Glomerular endothelial cell (primary cell): ENCODE measurements at regions not wholly inside any gene's neighbourhood (a gene's known extent, or its start where the extent isn't known, plus 50 kb on each side); places are given as distances from the start of the nearest gene placed in this dataset.
"Not testable (repeated sequence)": the region's sequence is repeated elsewhere in the genome, so short reads cannot be mapped to it uniquely, and the experiment has no call there.

Experiments used
- DNase-seq: peaks from one replicate; pipeline ENCODE4 v3.0.0-alpha.2; 2011; ENCODE audit warnings: low read depth, low spot score; ENCODE audit errors: extremely low read depth

DNA sequence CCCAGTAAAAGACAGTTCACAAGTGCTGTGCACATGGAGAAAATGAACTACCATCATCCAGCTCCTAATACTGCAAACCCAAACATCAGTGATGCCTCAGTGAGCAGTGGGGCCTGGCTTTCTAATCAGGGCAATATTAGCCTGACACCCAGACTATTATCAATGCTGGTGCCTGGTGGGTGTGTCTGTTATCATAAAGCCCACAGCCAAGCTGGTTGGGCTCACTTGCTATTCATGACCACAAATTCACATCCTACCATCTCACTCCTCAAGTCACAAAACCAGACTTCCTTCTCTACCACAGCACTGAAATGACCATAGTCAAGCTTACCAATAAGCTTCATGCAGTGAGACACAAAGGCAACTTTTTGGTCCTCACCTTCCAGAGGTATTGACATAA lies 180.8 kb upstream of the PLN start:
- DNase-seq: no peak

DNA sequence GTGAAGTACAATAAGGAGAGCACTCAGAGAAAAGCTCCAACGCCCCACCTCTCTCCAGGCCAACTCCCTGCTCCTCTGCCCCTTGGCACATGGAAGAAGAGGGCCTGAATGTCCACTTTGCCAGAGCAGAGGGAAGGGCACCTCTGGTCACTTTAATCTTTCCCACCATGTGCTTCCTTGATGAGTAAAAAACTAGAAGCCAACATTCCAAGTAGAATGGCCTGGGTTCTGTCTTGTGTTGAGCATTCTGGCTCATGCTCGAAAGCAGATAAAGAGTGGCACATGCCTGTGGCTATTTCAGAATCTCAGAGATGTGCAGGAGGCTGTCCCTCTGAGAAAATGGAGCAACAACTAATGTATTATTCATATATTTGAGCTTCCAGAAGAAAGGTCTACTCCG lies 177.4 kb upstream of the PLN start:
- DNase-seq: no peak

DNA sequence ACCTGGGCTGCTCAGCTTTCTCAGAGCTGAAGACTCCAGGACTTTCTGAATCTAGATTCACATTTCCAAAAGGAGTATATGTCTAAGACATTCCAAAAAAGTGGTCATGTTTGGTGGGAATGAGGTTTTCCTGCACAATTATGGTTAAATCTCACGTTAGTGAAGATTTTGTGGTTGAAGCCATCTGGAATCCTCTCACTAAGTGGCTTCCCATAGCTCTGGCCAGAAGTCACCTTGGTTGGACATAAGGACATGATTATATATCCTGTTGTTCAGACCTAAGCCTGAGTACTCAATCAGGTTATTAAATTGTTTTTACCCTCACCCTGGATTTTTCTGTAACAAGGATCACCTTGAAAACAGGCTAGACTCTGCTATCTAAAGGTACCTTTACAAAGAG lies 176.1 kb upstream of the PLN start:
- DNase-seq: no peak

DNA sequence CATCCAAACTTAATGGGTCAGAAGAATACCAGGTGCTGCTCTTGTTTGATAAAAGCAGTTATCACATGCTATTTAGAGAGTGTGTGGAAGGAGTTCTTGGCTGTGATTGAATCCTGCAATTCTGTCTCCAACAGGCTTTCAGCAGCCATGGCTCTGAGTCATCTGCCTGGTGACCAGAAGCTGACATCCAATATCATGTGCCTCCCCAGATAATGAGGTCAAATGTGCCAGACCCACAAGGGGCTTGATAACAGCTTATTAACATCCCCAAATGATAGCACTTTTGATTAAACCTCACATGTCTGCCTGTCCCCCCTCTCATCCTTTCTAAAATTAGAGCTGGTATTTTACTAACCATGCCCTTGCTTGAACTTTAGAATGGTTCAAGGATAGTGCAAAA lies 175.7 kb upstream of the PLN start:
- no peak for DNase-seq

DNA sequence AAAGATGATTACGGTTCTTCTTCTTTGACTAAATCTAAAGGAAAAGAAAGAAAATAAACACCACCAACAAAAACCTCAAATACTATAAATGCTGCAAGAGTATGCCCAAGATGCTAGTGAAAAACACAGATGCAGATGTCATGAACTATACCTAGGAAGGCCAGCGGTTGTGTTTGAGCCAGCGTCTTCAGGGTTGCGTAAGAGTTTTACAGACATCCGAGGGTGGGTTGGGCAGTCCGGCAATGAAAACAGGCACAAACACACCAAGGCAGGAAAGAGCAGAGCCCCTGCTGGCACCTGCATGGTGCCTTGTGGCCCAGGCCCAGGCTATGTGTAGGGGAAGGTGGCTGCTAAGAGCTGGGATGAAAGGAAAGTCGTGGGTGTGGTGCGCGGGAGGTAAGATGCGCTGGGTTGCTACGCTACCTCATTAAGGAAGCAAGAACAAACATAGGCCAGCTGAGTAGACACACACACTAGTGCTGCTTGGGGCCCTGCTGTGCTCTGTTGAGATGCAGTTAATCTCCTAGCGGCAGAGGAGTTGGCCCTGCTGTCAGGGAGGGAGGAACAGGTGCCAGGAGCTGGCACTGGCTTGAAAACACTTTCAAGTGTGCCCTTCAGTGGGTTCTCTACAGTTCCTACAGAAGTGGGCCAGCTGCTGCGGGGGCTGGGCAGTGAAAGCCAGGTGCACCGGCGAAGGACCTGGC lies 170.2 kb upstream of the PLN start:
- no peak for DNase-seq

DNA sequence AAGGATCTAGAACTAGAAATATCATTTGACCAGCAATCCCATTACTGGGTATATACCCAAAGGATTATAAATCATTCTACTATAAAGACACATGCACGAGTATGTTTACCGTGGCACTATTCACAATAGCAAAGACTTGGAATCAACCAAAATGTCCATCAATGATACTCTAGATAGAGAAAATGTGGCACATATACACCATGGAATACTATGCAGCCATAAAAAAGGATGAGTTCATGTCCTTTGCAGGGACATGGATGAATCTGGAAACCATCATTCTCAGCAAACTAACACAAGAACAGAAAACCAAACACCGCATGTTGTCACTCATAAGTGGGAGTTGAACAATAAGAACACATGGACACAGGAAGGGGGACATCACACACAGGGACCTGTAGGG lies 167.5 kb upstream of the PLN start:
- not testable (repeated sequence) for DNase-seq

DNA sequence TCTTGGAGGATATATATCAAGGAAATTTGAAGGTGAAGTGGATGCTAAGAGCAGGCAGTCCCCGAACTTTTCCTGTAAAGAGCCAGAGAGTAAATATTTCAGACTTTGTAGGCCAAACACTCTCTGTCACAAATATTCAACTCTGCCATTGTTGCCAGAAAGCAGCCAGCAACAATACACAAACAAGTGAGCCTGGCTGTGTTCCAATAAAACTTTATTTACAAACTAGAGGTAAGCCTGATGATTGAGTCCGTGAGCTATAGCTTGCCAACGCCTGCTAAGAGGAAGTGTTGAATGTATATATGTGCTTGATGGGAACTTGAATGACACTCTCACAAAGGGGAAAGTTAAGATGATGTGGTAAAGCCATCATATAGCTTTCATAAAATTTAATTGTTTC lies 166.0 kb upstream of the PLN start:
- no peak for DNase-seq

DNA sequence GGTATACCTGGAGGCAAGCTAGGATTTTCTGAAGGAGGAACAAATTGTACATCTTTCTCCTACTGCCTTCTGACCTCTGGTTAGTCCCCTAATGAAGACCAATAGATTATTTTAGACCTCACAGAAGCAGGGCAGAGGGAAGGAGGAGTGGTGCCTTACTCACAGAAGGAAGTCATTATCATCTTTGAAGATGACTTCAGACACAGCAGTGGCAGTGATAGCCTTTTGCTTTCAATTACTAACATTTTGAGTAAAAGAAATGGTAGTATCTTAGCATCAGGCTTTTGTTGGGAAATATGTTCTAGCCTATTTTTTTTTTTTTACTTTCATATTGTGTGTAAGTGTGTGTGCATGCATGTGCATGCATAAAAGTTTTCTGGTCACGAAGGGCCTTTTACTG lies 164.2 kb upstream of the PLN start:
- DNase-seq: no peak

DNA sequence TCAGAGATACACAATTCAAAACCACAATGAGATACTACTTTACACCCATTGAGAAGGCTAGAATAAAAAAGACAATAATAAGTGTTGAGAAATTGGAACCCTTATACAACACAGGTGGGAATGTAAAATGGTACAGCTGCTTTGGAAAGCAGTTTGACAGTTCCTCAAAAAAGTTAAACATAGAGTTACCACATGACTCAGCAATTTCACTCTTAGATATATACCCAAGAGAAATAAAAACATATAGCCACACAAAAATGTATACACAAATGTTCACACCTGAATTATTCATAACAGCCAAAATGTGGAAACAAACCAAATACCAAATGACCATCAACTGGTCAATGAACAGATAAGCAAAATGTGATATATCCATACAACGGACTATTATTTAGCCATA lies 161.1 kb upstream of the PLN start:
- no peak for DNase-seq

DNA sequence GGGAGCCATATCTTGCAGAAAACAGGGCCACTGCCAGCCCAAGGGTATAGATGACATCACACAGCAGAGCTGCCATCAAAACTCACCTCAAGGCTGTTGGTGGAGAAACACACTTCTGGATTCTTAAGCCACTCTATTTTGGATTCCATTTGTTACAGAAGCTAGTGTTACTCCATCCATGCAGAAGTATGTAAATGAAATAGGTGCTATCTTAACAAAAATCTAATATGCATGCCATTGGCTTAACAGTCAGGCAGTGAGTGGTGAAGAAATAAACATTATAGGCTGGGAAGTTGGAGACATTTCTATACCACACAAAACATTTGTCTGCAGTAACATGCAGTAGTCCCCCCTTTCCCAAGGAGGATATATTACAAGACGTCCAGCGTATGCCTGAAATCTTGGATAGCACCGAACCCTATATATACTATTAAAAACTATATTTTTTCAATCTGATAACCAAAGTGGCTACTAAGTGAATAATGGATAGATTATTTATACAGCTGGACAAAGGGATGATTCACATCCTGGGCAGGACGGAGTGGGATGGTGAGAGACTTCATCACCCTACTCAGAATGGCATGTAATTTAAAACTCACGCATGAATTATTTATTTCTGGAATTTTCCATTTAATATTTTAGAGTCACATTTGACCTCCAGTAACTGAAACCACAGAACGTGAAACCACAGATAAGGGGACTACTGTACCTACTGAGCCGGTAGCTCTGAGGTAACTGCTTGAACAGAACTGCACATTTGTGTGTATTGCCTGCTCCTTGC lies 160.0 kb upstream of the PLN start:
- DNase-seq: peak; percentile 77

DNA sequence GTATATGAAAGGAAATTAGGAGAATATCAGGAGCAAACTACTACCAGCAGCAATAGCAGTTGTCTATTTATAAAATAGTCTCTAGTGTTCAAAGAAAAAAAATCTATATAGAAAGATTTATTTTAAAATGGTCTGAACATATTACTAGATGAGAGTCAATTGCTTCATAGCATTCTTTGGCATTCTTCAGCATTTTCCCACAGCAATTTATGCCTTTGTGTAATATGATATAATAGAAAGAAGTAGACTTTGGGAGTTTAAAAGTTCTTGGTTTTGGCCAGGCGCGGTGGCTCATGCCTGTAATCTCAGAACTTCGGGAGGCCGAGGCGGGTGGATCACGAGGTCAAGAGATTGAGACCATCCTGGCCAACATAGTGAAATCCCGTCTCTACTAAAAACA lies 157.0 kb upstream of the PLN start:
- no peak for DNase-seq

DNA sequence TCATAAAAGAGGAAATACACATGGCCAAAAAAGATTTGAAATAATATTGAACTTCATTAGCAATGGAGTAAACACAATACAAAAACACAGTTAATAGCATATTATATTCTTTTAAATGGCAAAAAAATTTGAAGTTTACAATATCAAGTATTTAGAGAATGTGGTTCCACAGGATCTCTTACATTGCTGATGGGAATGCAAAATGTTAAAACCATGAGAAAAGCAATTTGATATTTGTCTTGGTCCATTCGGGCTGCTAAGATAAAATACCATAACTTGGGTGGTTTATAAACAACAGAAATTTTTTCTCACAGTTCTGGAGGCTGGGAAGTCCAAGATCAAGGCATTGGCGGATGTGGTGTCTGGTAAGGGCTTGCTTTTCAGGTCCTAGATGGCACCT lies 154.0 kb upstream of the PLN start:
- DNase-seq: no peak

DNA sequence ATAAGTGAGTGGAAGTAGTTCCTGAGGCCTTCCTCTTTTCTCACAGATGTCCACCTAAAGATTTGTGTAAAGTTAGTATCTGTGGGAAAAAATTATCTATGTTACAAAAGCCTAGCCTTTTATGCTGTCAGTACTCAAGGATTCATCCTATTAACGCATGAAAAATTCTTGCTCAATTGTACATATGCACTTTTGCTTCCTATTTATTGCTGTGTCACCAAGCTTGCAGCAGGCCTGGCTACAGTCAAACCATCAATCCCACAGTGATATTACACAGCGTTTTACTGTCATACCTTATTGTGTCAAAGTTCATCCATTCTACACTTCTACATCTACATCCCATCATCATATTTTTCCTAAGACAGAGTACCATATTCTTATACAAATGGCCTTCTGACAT lies 151.1 kb upstream of the PLN start:
- no peak for DNase-seq

DNA sequence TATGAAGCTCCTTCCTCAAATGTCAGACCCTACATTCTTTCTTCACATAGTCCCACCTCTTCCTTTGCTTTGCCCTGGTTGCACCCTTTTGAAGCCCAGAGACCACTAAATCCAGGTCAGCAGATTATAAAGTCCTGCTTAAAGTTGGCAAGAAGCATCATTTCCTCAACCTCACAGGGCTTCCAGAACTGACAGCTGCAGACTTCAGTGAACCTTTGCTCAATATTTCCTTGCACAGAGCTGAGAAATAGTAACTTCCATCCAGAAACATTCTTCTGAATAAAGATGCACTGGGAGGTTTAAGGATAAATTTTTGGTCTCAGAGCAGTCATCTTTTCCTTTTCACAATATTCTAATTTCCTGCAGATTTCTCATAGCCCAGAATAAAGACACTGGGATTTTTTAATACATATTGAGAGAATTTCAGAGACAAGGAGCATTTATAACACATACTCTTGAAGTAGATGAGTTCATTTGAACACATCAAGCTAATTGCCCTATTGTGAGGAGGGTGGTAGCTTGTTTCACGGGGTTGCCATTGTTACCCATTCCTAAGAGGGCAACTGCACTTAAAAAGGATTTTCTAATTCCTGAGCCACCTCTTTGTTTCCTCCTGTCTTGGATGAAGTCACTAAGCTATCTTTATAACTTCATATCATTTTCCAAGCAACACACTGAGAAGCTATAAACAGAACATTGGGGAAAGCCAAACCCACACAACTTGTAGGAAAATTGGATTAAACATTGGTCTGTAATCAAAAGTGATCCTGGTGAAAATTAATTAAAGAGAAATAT lies 150.2 kb upstream of the PLN start:
- no peak for DNase-seq

DNA sequence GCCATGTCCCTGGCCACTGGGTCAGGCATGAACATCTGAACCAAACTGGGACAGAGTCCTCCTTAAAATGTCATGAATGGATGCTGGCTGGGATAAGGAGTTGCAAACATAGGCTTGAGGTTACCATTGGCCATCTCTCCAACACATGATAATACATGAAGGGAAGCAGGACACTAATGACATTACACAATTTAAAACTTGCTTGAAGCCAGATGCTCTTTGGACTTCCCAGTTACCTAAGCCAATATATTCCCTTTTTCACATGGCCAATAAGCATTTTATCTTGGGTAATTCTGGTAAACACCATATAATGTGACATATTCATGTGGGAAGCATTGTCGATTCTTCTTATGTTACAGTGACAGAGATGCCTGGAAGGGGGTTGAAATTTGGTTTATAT lies 148.0 kb upstream of the PLN start:
- no peak for DNase-seq

DNA sequence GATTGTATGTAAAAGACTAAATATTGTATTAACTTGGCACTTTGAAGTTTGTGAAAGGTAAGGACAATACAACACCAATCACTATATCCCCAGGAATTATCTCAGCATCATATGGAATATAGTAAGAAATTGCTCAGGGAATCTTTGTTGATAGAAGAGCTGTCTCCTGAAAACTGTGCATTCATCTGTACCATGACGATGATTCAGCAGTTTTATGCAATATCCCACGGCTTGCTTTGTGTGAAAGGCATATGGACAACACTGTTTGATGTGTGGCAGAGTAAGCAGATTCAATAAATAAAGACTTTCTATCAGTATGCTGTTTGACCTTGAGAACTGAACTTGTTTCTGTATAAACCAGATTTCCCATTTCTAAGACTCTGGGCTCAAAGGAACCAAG lies 147.5 kb upstream of the PLN start:
- DNase-seq: no peak

DNA sequence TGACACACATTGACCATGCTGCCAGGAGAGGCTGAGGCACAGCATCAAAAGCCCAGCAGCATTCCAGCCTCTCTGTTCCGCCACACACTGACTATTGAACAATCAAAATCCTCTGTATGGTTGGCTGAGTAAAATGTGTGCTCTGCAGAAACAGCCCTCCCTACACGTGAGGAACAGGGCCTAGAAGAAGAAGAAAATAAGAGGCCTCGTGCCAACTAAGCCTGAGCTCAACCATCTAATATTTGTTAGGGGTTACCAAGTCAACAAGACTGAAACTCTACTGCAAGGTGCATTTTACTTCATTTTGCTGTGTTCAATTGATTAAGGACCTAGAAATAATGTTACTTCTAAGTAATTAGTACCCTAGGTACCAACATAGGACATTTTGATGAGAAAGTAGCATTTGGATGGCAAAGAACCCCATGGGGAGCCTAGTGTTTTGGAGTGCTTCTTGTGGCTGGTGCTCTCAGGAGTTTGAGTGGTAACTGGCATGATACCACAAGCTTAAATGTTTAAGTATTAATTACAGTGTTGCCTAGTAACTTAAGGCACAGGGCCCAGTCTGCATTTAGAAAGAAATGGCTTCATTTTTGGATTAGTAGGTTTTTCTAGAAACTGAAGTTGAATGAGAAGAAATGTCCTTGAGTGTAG lies 146.6 kb upstream of the PLN start:
- no peak for DNase-seq

DNA sequence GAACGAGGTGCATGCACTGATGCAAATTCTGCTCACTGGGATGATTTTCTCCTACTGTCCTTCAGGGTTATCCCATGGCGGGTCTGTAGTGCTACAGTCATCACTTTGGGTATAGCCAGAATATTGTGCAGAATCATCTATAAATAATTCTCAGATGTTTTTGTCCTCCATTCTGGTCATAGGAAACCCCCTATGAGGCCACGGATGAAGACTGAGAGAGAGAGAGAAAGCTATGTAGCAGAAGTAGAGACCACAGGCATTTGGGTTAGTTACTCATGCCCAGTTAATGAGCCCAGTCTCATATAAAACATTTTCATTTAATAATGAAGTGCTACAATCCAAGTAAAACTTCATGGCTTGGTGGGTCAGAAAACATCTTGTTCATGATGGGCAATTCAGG lies 145.1 kb upstream of the PLN start:
- no peak for DNase-seq

DNA sequence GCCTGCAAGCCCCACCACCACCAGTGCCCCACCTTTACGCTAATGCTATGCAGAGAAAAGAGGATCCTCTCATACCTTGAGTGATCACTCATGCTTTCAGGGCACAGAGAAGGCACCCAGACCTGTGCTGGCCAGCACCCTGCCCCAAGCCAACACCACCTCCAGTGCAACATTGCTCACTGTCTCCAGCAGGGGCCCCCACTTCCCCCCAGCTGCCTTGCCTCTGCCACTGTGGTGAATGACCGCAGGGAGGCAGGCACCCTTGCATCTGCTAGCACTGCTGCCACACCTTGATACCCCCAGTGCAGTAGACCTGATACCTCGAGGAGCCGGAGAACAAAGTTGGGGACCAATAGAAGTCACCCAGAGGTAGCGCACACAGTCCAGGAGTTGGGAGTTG lies 139.2 kb upstream of the PLN start:
- DNase-seq: no peak

DNA sequence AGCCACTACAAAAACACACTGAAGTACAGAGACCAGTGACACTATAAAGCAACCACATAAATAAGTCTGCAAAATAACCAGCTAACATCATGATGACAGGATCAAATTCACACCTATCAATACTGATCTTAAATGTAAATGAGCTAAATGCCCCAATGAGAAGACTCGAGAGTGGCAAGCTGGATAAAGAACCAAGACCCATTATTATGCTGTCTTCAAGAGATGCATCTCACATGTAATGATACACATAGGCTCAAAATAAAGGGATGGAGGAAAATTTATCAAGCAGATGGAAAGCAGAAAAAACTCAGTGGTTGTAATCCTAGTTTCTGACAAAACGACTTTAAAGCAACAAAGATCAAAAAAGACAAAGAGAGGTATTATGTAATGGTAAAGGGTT lies 138.1 kb upstream of the PLN start:
- no peak for DNase-seq
